HG02571 (cell line): ENCODE measurements at regions not wholly inside any gene's neighbourhood (a gene's known extent, or its start where the extent isn't known, plus 50 kb on each side); places are given as distances from the start of the nearest gene placed in this dataset.
"Not testable (repeated sequence)": the region's sequence is repeated elsewhere in the genome, so short reads cannot be mapped to it uniquely, and the experiment has no call there.

ENCODE experiments used
- ATAC-seq: cut with Tn5 transposase; IDR thresholded peaks from one replicate; pipeline ENCODE4 v1.9.1; 2021; ENCODE audit warnings: mild to moderate bottlenecking, moderate library complexity; ENCODE audit not compliant: unreplicated experiment

DNA sequence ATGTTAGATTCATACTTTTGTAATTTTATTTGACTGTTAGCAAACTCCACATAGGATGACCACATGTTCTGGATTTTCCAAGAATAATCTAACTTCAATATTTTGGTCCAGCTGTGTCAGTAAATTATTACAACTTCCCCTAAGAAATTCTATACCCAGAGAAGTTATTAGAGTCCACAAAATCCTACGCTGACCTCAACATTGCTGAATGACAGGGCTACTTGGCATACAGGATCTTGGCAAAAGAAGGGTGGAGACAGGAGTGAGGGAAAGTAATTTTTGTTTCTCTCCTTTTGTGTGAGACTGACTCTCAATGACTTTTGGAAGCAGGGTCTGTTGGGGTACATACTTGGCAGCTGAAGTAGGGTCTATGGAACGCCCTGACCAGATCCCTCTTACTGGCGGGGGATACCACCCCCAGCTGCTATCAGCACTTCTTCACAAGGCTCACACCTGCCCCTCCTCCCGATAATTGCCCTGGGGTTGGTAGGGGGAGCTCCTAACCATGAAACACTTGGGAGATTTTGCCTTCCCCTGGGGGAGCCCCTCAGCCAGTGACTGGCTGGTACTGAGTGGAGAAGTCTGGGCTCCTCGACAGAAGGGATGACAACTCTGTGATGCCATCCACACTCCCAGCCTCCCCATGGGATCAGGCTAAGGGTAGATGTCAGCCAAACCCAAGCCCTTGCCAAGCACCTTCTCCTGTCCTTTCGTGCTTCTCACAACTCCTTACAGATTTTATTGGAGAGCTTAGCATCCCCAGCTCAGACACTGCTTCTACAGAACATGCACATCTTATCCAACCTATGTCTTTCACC is 110.6 kb upstream of the FHL2 start:
- ATAC-seq: no peak

DNA sequence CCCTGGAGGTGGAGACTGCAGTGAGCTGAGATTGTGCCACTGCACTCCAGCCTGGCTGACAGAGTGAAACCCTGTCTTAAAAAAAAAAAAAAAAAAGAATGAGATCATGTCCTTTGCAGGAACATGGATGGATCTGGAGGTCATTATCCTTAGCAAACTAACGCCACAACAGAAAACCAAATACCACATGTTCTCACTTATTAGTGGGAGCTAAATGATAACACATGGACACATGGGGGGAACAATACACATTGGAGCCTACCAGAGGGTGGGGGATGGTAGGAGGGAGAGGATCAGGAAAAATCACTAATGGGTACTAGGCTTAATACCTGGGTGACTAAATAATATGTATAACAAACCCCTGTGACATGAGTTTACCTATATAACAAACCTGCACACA is 108.0 kb upstream of the FHL2 start:
- ATAC-seq: not testable (repeated sequence)

DNA sequence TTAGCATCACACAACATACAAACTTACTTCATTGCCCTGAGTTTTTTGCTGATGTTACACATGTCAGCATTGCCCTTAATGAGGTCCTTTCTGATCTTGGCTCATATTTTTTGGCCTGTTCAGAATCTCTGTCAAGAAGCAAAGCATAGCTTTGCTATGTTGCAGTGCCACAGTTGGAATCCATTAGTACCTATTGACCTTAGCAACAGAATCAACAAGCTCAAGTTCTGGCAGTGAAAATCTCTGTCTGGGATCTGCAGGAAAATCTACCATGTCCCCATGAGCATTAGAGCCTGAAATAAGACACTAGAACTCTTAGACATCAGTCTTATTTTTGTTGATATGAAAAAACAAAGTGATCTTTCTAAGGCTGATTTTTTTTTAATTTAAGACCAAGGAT is 105.6 kb upstream of the FHL2 start:
- no peak for ATAC-seq

DNA sequence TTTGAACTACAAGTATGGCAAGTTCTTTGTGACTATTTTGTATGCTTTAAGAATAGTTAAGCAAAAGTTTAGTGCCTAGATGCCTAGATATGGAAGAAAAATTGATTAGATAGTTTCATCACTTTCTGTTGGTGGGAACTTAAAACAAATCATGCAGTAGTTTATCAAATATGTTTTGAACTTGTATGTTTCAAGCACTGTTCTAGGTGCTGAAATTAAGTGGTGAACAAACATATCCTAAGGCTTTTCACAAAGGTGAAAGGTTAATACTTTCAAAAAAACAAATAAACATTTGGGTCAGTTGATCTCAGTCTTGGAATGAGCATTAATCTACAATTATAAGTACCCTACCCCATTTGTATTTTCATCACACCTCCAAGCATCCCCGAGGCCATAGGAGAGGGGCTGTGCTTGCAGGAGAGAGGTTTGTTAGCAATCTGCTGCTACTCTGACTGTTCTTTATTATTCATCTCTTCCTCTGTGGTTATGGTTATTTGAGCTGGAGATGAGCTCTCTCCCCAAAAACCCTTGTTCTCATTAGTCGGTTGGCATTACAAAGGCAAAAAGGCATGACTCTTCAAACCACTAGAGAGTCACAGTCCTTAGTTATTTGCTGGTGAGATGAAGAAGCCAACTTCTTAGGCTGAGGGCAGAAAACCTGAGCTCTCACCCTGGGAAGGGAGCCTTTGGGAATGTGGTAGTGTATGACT is 103.9 kb upstream of the FHL2 start:
- no peak for ATAC-seq

DNA sequence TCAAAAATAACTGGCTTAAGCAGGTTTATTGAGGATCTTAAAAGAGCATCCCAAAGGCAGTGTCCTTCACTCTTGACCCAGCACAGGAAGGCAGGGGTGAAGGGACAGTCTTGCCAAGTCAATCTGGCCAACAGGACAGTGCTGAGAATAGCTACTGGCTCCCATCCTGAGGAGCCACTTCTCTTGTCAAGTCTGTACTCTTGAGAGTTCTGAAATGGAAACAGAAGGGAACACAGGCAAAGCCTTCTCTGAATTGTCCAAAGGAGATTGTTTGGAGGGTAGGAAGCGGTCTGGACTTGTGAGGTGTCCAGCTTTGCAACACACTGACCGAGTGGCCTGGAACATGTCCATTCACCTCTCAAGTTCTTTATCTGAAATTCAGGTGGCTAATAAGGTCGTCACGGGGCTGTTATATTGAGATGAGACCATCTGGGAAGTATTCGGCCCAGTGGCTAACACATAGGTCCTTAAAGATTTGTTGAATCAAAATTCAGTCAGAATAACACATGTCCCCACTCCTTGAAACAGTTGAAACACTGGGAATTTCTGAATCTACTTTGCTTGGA is 99.5 kb upstream of the FHL2 start:
- no peak for ATAC-seq

DNA sequence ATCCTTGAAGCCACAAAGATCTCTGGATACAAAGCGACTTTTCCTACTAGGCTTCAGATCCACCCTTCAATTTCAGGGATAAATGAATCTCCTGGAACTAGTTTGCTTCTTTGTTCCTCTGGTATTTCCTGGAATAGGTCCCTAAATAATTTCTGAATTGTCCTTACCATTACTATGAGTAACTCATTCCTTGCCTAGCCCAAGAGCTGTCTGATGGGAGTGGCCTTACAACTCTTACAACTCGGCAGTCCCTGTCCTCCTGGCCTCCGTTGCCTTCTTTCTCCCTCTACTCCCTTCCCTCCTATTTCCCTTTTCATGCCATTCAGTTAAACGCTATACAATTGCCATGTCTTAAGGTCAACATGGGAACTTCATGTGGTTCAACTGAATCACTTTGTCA is 98.2 kb upstream of the FHL2 start:
- ATAC-seq: no peak

DNA sequence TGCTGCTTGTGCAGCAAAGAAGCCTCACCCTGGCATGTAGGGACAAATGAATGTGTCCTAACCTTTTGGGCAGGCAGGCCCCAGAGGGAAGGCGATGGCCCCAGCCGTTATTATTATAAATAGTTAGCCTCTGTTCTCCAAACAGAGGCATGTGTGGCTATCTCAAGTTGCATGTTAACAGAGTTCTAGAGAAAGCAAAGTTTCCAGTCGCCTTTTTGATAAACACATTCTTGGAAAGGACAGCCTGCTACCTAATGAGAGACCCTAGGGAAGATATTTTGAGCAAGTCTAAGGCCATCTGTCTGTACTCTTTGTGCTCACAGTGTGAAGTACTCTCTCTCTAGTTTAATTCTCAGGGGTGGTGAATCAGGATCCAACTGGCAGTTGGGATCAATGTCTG is 97.4 kb upstream of the FHL2 start:
- ATAC-seq: no peak

DNA sequence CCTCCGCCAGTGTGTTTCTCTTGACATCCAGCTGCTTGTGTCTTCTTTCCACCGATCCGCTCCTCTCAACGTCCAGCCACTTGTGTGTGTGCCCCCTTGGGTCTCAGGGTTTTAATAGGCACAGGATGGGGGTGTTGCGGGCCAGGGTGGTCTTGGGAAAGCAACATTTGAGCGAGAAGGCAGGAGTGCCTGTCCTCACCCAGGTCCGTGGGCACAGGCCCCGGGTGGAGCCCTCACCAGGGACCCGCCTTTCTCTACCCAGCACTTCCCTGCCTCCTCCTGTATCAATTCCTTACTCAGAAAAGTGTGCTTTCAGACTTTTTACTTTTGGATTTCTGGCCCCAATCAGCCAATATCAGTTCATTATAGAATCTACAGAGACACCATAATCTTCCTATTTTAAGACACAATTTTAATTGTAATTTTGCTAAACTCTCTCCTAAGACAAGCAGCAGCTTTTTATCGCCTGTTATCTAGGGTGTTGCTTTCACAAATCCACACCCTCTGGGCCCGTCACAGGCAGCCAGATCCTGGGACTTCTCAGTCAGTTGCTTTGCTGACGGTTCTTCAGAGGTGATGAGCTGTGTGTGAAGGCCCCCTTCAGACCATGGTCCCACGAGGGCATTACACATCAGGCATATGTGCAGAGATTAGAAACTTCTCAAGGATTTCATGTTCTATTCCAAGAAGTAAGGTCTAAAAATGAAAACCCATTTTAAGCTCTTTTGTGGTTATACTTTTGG is 96.0 kb upstream of the FHL2 start:
- ATAC-seq: no peak

DNA sequence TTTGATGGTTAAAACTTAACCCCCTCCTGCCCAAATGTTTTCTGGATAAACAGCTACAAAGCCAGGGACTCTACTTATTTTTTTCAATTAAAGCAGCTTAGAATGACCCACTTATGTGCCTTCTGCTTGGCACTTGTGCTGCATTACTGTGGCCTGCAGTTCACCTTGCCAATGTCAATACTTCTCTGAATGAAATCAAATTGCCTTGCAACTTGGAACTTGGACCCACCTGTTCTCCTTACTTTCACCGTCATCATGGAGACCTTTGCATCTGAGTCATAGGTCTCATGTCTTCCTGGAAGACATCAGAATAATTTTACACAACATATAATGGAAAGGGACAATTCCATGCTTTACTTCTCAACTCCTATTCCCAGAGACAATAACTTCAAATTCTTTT is 92.1 kb upstream of the FHL2 start:
- ATAC-seq: no peak

DNA sequence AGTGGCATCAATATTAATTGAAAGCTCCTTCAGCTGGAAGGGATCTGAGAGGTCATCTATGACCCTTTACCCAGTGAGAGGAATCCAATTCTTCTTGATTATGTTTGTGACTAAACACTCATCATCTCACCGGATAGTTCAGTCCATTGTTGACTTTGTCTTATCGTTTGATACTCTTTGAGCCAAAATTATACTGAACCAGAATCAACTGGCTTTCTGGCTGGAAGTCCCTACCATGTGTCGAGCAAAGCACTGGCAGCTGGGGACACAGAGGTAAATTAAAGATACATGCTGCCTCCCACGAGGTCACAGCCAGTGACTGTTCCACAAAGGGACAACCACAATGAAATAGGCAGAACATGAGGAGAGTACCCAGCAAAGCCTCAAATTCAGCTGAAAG is 91.4 kb upstream of the FHL2 start:
- no peak for ATAC-seq

DNA sequence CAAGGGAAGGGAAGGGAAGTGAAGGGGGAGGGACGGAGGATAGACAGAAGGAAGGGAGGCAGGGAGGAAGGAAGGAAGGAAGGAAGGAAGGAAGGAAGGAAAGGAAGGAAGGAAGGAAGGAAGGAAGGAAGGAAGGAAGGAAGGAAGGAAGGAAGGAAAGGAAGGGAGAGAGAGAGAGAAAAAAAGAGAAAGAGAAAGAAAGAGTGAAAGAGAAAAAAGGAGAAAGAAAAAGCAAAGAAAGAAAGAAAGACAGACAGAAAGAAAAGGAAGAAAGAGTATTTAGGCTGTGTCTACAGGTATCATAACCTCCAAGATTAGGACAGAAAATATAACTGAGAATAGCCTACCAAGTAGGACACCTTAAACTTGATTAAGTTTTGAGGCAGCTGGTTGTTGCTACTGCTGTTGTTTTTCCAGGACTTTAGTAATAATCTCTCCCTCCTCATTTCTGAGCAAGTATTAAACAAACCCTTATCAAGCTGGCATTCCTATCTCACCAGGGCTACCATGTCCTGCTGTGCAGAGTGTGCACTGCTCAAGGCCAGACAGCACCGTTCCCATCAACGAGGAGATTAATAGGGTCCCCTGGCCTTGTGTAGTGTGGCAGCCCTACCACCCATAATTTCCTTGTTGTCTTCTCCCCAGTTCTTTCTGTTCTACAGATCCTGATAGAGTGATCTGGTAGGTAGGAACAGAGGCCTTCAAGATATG is 90.5 kb upstream of the FHL2 start:
- ATAC-seq: no peak

DNA sequence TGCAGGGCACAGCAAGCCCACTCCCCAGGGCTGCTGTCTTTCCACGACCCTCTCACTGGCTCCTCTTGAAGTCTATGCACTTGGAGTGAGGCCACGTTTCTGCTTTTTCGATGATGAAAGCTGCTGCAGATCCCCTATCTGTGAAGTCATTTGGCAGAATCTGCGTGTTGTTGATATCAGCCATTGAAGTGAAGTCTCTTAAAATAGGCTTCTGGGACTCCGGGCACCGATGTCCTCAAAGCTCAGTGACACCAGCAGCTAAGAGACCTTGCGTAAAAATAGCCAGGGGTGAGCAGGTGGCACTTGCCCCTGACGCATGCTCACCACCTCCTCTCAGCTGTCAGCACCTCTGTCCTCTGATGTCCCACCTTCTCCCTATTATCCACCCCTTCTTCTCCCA is 89.4 kb upstream of the FHL2 start:
- no peak for ATAC-seq

DNA sequence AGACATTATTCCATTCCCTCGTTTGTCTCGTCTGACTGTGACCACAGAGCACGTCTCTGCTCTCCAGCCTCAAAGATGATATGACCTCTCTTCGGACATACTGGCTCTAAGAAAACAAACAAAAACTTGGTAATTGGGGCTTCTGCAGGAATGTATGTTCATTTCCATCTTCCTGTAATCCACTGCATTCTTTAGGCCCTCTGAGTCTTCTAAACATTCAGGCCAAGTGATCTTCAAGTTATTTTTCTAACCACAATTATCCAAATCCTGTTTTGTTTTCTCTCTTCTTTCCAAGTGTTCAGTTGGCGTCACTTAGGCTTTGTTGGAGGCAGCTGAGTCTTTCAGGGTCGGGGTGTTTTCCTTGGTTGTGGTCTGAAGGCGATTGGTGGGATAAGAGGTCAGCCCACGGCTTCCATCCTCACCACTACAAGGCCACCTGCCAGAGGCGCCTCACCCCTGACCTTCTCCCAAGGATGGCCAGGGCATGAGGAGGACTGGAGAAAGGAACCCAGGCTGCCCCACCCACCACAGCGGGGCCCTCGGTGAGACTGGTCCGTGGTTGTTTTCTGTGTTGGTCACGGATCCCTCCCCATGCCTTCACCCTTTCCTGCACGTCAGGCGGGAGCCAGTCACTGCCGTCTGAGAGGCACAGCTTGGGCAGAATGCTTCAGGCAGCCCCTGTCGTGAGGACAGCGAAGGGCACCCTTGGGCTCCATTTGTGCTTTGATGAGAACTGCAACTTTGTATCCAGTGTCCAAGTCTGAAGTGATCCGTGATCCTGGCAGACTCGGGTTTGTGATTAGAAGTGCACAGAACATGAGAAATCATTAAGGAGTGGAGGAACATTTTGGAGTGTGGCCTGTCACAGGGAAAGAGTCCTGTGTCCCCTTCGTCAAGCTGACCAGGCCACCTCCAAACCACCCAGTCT is 88.6 kb upstream of the FHL2 start:
- ATAC-seq: no peak

DNA sequence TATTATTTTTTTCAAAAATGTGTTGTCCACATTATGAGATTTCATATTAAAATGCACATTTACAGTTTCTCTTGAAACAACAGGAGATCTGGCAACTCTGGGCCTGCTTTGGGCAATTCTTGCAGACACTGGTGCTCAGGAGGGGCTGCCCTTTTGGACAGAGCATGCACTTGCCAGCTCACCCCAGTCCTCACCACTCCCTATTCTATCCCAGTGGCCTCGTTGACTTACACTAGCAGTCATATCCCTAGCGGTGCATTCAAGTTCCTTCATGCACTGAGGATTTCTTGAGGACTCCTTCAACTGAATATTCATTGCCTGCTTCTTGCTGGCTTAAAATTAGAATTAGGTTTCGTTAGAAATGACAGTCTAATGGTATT is 87.9 kb upstream of the FHL2 start:
- no peak for ATAC-seq

DNA sequence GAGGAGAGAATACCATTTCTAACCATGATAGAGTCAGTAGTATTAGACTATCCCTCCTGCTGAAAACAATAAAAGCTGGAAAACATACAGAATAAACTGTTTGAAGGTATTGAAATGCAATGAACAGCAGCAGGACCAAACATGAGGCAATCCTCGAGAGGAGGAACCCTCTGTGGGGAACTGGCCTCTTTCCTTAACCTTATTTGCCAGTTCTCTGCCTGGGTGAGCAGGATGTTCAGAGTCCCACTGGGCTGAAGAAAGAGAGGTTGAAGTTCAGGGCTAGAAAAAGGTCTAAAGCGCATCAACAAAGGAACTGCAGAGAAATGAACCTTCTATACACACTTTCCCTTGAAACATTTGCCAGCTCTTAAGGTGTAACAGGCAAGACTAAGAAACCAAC is 79.8 kb upstream of the FHL2 start:
- ATAC-seq: no peak

DNA sequence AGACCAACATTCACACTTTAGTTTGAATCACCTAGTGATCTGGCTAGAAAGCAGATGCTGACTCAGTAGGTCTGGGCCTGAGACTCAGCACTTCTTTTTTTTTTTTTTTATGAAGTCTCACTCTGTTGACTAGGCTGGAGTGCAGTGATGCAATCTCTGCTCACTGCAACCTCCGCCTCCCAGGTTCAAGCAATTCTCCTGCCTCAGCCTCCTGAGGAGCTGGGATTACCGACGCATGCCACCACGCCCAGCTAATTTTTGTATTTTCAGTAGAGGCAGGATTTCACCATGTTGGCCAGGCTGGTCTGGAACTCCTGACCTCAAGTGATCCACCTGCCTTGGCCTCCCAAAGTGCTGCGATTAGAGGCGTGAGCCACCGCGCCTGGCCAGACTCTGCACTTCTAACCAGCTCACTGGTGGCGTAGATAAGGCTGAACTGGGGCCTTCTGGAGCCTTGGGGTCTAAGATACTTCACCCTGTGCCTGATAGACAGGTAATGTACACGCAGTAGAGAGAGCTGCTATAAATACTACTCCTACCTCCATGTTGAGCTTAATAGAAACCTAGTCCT is 78.3 kb upstream of the FHL2 start:
- ATAC-seq: not testable (repeated sequence)

DNA sequence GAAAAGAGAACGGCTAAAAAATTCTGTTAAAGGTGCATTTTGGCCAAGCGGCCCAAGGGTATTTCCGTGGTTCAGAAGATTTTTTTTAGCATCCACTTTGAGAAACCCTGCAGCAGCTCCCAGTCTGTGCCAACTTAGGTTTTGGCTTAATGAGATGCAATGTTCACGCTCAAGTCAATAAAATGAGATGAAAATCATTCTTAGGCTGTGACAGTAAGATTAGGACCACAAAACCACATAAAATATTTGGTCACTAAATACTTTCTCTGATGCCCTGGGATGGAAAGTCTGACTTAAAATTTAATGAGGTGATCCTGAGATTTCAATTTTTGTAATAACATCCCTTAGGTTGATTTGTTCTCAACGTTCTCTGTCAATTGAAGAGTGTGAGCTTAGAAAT is 74.2 kb upstream of the FHL2 start:
- no peak for ATAC-seq

DNA sequence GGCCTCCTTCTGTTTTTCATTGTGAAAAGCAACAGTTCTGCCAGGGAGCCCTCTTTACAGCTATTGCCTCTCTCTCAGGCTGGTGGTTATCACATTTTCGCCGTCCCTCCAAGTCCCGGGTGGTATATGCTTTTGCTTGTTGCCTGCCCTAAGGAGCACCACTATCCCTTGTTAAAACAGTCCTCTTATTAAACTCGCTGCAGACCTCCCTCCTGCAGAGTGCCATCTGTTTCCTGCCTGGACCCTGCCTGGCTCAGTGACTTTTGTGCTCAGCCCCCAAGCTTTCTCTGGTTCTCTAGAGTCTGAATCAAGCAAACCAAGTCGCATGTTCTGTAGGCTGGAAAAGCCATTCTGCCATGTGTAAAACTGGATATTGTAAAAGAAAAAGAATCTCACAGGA is 72.1 kb upstream of the FHL2 start:
- no peak for ATAC-seq

DNA sequence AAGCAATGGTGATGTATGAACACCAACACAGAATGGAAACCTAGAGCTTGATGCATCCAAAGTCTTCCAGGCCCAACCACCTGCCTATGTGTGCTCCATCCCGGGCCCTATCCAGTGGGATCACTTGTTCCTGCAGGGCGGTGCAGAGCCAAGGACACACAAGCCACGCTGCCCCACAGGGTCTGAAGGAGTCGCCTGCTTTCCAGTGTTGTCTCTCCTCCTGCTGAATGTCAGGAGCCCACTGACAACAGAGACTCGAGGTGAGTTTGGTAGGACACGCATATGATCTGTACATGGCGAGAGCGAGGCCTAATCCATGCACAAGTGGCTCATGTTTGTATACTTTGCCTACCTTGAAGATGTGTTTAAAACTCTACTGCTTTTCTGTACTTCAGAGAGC is 70.9 kb upstream of the FHL2 start:
- no peak for ATAC-seq
